MM.1S (cell line): ENCODE measurements at regions not wholly inside any gene's neighbourhood (a gene's known extent, or its start where the extent isn't known, plus 50 kb on each side); places are given as distances from the start of the nearest gene placed in this dataset.

Experiments
- DNase-seq: peaks from one replicate; pipeline ENCODE4 v3.0.0-alpha.2; 2015
- H2AFZ ChIP-seq: fragments of 300-600 bp; sonication (generic); 2 replicates; pipeline ENCODE4 v1.6.0; 2016; ENCODE audit warnings: antibody characterized with exemption, low read length
- H3F3A ChIP-seq: fragments of 300-600 bp; sonication (generic); 2 replicates; pipeline ENCODE4 v1.6.1; 2016; ENCODE audit warnings: mild to moderate bottlenecking, antibody characterized with exemption, low read length, moderate library complexity, mixed read lengths; ENCODE audit not compliant: insufficient read depth
- H3K27ac ChIP-seq: fragments of 300-600 bp; sonication (generic); 2 replicates; pipeline ENCODE4 v1.5.1; 2016; ENCODE audit warnings: mild to moderate bottlenecking, low read length
- H3K27me3 ChIP-seq: fragments of 300-600 bp; sonication (generic); replicated peaks from 2 replicates; pipeline ENCODE4 v1.6.0; 2016; ENCODE audit warnings: low read length; ENCODE audit not compliant: insufficient read depth
- H3K36me3 ChIP-seq: fragments of 300-600 bp; sonication (generic); replicated peaks from 2 replicates; pipeline ENCODE4 v1.6.1; 2016; ENCODE audit warnings: mild to moderate bottlenecking, low read length, mixed read lengths; ENCODE audit not compliant: insufficient read depth
- H3K4me1 ChIP-seq: fragments of 300-600 bp; sonication (generic); 2 replicates; pipeline ENCODE4 v1.6.1; 2016; ENCODE audit warnings: low read length, mixed read lengths
- H3K4me2 ChIP-seq: fragments of 300-600 bp; sonication (generic); 2 replicates; pipeline ENCODE4 v1.6.0; 2016; ENCODE audit warnings: low read depth, low read length
- H3K4me3 ChIP-seq: fragments of 300-600 bp; sonication (generic); 2 replicates; pipeline ENCODE4 v1.5.1; 2016; ENCODE audit warnings: low read length, mixed read lengths
- H3K79me2 ChIP-seq: fragments of 300-600 bp; sonication (generic); 2 replicates; pipeline ENCODE4 v1.6.1; 2016; ENCODE audit warnings: mixed run types, low read length, mixed read lengths
- H3K9ac ChIP-seq: fragments of 300-600 bp; sonication (generic); 2 replicates; pipeline ENCODE4 v1.6.1; 2016; ENCODE audit warnings: low read length, mixed read lengths
- H3K9me2 ChIP-seq: fragments of 300-600 bp; sonication (generic); replicated peaks from 2 replicates; pipeline ENCODE4 v1.6.1; 2016; ENCODE audit warnings: mild to moderate bottlenecking, low read length, mixed read lengths; ENCODE audit not compliant: insufficient read depth
- H3K9me3 ChIP-seq: fragments of 300-600 bp; sonication (generic); replicated peaks from 2 replicates; pipeline ENCODE4 v1.6.1; 2016; ENCODE audit warnings: mild to moderate bottlenecking, low read length, mixed read lengths; ENCODE audit not compliant: insufficient read depth
- H4K20me1 ChIP-seq: fragments of 300-600 bp; sonication (generic); 2 replicates; pipeline ENCODE4 v1.6.1; 2016; ENCODE audit warnings: mild to moderate bottlenecking, low read length, moderate library complexity, mixed read lengths; ENCODE audit not compliant: insufficient read depth
- EZH2 ChIP-seq: fragments of 300-600 bp; sonication (generic); optimal IDR thresholded peaks from 2 replicates; pipeline ENCODE3; 2017; ENCODE audit warnings: low read depth, mild to moderate bottlenecking, antibody characterized with exemption, low read length, mixed read lengths
- EZH2phosphoT487 ChIP-seq: fragments of 300-600 bp; sonication (generic); IDR thresholded peaks from 2 replicates; pipeline ENCODE4 v1.6.1; 2018; ENCODE audit warnings: antibody characterized with exemption, low read length
- TF ChIP-seq, protein P1 (sequence below): fragments of 300-600 bp; sonication (generic); IDR thresholded peaks from 2 replicates; pipeline ENCODE4 v1.5.1; 2016; ENCODE audit warnings: antibody characterized with exemption, low read length, mixed read lengths

DNA sequence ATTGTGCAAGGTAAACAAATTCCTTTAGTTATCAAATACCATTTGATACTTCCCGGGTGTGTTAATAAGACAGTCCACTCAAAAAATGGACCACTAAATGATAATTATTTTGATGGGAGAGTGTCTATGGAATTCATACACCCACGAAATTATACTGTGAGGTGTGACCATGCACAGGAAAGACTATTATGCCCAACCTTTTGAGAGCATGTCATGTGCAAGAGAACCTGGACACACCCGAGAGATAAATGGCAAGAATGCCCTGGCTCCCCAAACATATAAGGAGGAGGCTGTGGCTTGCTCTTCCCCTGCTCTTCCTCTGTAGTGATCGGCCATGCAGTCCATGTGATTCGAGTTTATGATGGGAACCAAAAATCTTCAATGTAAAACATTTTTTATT lies 119.5 kb upstream of the BCL2L14 start:
- Histone ChIP-seq H3K79me2 (no peaks in the 10 kb centered on the region), H3K27me3 (no peaks in the 10 kb centered on the region), H3K36me3 (no peaks in the 10 kb centered on the region), H3K4me2 (no peak overlapping the region), H3F3A (no peaks in the 10 kb centered on the region), H3K9ac (no peak overlapping the region), H4K20me1 (no peaks in the 10 kb centered on the region), H3K4me3 (no peak overlapping the region), H3K27ac (no peak overlapping the region), H3K9me2 (no peaks in the 10 kb centered on the region), H3K4me1 (peaks cover 12% of the 10 kb centered on the region), H2AFZ (no peak overlapping the region), H3K9me3 (no peaks in the 10 kb centered on the region)
- TF ChIP-seq EZH2phosphoT487 (no peak), EZH2 (no peak)
- TF ChIP-seq, protein P1, sequence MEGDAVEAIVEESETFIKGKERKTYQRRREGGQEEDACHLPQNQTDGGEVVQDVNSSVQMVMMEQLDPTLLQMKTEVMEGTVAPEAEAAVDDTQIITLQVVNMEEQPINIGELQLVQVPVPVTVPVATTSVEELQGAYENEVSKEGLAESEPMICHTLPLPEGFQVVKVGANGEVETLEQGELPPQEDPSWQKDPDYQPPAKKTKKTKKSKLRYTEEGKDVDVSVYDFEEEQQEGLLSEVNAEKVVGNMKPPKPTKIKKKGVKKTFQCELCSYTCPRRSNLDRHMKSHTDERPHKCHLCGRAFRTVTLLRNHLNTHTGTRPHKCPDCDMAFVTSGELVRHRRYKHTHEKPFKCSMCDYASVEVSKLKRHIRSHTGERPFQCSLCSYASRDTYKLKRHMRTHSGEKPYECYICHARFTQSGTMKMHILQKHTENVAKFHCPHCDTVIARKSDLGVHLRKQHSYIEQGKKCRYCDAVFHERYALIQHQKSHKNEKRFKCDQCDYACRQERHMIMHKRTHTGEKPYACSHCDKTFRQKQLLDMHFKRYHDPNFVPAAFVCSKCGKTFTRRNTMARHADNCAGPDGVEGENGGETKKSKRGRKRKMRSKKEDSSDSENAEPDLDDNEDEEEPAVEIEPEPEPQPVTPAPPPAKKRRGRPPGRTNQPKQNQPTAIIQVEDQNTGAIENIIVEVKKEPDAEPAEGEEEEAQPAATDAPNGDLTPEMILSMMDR: no peak
- DNase-seq: no peak

DNA sequence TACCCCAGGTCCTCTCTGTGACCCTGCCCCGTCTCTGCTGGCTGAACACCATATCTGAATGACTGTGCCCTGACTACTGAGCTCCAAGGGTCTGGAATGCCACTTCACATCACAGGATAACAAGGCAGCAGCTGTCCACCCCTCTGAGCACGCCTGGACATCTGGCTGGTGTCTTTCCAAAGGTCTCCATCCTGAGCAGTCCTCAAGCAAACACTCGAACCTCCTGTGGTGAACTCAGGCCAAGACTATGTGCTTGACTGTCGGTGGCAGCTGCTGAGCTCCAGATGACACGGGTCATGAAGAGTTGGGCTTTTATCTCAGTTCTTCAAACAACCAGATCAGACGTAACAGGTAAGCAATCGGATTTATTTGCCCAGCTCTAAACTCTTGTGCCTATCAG lies 117.2 kb upstream of the BCL2L14 start:
- Histone ChIP-seq H3K4me1 (peaks cover 12% of the 10 kb centered on the region), H3K36me3 (no peaks in the 10 kb centered on the region), H3F3A (no peaks in the 10 kb centered on the region), H3K4me3 (no peak overlapping the region), H3K27me3 (no peaks in the 10 kb centered on the region), H3K4me2 (no peak overlapping the region), H3K9ac (no peak overlapping the region), H3K79me2 (no peaks in the 10 kb centered on the region), H3K9me3 (no peaks in the 10 kb centered on the region), H3K27ac (no peak overlapping the region), H3K9me2 (no peaks in the 10 kb centered on the region), H2AFZ (no peak overlapping the region), H4K20me1 (no peaks in the 10 kb centered on the region)
- TF ChIP-seq EZH2 (no peak), EZH2phosphoT487 (no peak)
- TF ChIP-seq, protein P1: no peak
- DNase-seq: no peak

DNA sequence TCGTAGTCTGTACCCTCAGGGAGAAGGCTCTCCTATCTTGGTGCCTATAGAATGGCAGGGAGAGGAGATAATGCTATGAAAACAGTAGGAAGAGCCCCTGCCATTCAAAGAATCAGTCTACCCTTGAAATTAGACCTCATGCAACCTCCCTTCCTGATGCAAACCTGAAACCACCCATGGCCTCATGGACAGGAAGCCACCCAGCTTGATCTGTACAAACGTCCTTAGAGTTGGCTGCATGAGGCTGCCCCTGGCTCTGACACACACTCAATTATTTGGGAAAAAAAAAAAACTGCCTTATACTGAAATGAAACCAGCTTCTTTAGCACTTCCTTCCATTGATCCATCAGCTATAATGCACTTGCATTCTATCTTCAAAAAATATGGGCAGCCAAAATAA lies 116.6 kb upstream of the BCL2L14 start:
- Histone ChIP-seq H4K20me1 (no peaks in the 10 kb centered on the region), H3K79me2 (no peaks in the 10 kb centered on the region), H3K9me2 (no peaks in the 10 kb centered on the region), H3K9ac (no peak overlapping the region), H3K36me3 (no peaks in the 10 kb centered on the region), H3K4me2 (peak overlapping the region; percentile 32; the same call in 1 of the 2 replicates), H3K27ac (no peak overlapping the region), H3F3A (no peaks in the 10 kb centered on the region), H3K4me3 (no peak overlapping the region), H2AFZ (peak overlapping the region; percentile 12; the same call in 1 of the 2 replicates), H3K4me1 (peaks cover 12% of the 10 kb centered on the region), H3K9me3 (no peaks in the 10 kb centered on the region), H3K27me3 (no peaks in the 10 kb centered on the region)
- TF ChIP-seq, protein P1: no peak
- TF ChIP-seq EZH2phosphoT487: no peak
- no peak for TF ChIP-seq EZH2
- peak; percentile 76 for DNase-seq
